ENCODE measurements at regions not wholly inside any gene's neighbourhood (a gene's known extent, or its start where the extent isn't known, plus 50 kb on each side); places are given as distances from the start of the nearest gene placed in this dataset.

GRCh38 chr22:49240472-49240871 lies 587.2 kb downstream of the BRD1 start:
- FAIRE-seq (no peak), DNase-seq (ENCODE audit: insufficient read length, low spot score) (no peak)

DNA sequence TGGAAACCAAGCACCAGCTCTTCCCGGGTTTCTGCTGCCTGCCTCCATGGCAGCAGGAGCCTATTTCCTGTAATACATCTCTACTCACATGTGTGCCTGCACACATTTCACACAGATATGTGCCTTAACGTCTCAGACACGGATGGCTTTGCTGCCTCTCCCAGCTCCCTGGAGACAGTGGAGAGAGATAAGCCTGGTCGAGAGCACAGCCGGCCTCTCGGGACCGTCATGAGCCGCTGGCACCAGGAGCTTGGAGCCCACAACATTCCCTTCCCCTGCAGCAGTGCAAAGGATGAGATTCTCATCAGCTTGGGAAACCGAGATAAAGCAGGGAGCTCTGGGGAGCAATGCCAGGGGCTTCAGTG lies 587.7 kb downstream of the BRD1 start:
- DNase-seq (ENCODE audit: insufficient read length, low spot score) (no peak), FAIRE-seq (no peak)

GRCh38 chr22:49239264-49240015 lies 588.2 kb downstream of the BRD1 start:
- no peak for FAIRE-seq
- DNase-seq (ENCODE audit: insufficient read length, low spot score) = no peak

- DNase-seq (ENCODE audit: insufficient read length, low spot score) = no peak
- FAIRE-seq = no peak
These were observed 589.2 kb downstream of the BRD1 start for GRCh38 chr22:49238181-49239141.

DNA sequence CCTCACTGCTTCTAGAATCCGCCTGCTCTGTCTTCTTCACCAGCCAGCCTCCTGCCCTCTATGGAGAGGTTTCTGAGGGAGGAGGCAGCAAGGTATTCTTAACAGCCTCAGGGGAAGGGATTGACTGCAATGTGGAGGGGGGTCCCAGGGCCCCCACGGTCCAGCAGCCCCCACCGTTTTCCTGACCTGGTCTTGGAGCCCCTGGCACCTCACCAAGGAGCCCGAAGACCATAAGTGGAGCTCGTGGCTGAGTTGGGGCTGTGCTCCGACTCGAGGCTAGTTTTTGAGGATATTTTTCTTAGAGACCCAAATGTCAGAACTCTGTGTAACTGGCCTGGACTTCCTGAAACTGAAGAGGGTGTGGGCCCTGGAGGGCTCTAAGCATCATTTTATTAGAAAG lies 590.0 kb downstream of the BRD1 start:
- no peak for DNase-seq (ENCODE audit: insufficient read length, low spot score)
- FAIRE-seq = no peak

- FAIRE-seq (no peak), DNase-seq (ENCODE audit: insufficient read length, low spot score) (no peak)
These were observed 590.4 kb downstream of the BRD1 start for GRCh38 chr22:49237279-49237678.

DNA sequence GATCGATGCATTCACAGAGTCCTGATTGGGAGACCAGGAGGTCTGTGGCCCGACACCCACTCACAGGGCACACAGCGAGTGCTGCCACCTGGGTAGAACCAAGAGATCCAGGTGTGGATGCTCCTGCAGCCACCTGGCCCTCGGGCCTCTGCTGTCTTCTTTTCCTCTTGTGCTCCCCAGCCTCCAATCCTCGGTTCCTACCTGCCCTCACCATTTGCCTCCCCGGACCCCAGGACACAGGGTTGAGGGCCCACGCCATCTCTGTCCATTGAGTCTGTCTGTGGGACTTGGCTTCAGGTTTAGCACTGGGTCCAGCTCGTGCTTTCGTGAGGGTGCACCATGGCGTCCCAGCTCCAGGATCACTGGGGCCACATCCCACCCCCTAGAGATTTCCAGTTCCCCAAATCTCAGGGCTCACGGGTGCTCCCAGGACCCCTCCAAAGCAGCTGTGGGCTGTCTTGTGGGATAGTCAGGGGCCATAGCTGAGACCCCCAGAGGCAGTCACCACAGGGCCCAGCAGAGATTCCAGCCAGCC lies 591.1 kb downstream of the BRD1 start:
- no peak for FAIRE-seq

DNA sequence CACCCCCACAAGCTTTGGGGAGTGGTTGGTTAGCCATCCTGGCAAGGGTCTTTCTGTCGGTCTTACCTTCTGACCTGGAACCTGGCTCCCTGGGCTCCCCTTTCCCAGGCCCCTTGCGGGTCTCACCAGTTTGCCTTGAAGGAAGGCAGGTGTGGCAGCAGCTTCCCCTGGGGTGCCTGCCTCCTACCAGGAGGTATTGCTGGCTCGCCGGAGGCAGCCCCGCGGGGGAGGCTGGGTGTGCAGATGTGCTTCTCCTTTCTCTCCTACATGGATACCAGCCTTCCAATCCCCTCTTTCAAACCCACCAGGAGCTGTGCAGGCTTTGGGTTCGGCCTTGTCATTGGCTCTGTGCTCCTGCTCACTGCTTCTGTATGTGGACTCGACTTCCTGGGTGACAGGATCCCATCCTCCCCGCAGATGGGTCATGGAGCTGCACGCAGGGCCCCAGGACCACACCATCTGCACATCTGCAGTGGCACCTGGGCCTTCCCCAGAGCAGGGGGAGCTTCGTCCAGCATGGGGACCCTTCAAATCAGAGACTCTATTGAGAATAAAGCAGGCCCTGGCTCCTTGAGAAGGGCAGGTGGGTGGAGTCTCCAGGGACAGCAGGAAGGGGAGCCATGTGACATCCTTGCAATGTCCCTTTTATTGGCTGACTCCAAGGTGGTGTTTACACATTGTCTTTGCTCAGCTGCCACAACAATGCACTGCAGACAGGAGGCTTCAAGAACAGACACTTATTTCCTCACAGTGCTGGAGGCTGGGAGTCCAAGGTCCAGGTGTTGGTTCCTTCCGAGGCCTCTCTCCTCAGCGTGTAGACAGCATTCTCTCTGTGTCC lies 592.0 kb downstream of the BRD1 start:
- no peak for DNase-seq (ENCODE audit: insufficient read length, low spot score)
- FAIRE-seq = no peak

More for the DNA sequence above, 591.1 kb downstream of the BRD1 start:
- DNase-seq (ENCODE audit: insufficient read length, low spot score) = no peak

DNA sequence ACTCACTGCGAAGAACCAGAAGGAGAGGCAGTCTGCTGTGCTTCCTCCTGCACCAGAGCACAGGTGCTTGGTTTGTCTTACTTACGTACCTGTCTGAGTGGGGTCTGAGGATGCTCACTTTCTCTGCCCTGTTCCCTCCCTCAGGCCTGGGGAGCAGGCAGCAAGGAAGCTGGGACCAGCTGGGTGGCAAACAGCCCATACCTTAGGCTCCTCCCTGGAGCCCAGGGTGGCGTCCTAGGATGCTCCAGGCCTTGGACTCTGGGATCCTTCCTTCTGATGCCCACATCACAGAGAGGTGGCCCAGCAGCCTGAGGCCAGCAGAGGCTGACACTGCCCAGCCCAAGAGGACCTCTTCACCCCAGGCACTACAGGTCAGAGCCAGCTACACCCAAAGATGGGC lies 593.2 kb downstream of the BRD1 start:
- no peak for DNase-seq (ENCODE audit: insufficient read length, low spot score)
- no peak for FAIRE-seq

- FAIRE-seq = no peak
- no peak for DNase-seq (ENCODE audit: insufficient read length, low spot score)
These were observed 594.1 kb downstream of the BRD1 start for GRCh38 chr22:49233507-49234100.

DNA sequence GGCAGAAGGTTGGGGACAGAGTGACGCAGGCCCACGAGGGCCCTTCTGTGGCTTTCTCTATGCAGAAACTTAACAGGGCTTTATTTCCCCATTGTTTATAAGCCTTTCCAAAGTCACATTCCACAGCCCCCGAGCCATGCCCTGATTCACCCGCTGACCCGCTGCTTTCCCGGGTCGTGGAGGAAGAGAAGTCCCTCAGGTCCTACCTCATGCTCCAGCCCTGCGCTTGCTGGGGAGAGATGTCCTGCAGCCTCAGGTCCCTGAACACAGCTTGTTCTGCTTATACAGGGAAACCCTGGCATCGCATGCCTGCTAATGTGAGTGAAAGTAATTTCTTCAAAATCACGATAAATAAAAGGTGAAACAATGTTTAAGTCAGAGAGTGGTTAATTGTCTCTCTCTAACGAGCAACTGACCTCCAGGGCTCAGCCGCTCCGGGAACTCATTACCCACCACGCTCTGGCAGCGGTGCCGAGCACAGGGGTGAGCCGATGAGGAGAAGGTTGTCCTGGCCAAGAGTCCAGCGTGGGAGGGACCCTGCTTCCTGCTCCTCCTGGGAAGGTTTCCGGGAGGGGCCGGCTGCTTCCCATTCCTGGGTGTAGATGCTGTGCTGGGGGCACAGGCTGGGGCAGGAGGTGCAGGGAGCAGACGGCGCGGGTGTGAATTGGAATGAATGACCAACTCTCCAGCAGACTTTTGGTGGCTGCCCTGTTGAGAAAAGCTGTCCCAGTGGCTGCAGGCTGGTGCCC lies 595.2 kb downstream of the BRD1 start:
- FAIRE-seq (no peak), DNase-seq (ENCODE audit: insufficient read length, low spot score) (no peak)

DNA sequence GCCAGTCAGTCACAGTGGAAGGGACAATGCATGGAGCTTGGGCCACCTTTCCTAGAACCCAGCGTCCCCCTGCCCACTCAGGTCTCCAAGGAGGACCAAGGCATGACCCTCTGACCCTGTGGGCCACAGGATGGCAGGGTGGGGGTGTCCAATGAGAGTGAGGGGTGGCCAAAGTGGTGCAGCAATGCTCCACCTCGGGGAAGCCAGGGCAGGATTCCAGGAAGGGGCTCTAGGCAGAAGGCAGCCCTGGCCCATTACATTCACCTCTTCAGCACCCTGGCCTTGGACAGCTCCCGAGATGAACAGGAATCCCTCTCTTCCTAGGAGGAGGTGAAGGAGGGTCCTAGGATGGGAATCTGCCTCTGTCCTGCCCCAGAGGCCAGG lies 597.5 kb downstream of the BRD1 start:
- no peak for FAIRE-seq
- DNase-seq (ENCODE audit: insufficient read length, low spot score) = no peak

DNA sequence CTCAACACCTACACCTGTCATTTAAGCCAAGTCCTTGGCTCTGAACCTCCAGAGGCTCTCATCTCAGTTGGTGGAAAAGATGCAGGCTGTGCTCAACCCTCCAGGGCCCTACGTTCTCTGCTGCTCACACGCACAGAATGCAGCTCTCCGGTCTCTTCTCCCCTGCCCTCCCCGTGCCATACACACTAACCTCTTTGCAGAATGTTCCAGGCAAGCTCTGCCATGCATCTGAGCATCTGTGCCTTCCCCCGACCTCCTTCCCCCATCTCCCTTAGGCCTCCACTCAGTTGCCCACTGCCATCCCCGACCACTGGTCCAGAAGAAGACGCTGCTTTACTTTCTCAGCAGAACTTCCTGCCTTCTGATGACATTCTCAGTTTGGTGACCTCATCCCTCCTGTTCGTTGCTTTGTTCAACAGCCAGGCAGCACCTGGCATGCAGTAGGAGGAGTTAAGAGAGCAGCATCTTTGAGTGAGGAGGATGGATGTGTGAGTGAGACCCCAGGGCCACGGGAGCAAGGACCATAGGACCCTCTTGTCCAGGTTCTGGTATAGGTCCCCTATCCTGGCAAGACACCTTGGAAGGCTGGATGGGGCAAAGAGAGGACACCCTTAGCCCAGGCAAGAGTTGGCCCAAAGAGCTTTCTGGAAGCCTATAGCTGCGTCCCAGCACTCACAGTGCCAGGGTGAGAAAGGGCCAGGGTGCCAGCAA lies 598.0 kb downstream of the BRD1 start:
- FAIRE-seq (no peak), DNase-seq (ENCODE audit: insufficient read length, low spot score) (no peak)

GRCh38 chr22:49228431-49229037 lies 599.1 kb downstream of the BRD1 start:
- FAIRE-seq = no peak
- DNase-seq (ENCODE audit: insufficient read length, low spot score) = no peak

- FAIRE-seq = no peak
- DNase-seq (ENCODE audit: insufficient read length, low spot score) = no peak
These were observed 600.0 kb downstream of the BRD1 start for GRCh38 chr22:49227670-49228069.

DNA sequence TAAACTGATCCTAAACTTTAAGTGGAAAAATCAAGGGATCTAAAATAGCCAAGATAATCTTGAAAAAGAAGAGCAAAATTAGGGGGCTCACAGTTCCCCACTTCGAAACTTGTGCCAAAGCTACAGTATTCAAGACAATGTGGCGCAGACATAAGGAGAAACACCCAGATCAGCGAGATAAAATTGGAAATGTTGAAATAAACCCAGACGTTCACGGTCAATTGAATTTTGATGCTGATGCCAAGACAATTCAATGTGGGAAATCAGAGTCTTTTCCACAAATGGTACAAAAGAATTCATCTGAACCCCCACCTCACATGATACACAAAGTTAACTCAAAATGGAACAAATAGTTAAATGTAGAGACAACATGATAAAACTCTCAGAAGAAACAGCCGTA lies 601.6 kb downstream of the BRD1 start:
- no peak for FAIRE-seq
- DNase-seq (ENCODE audit: insufficient read length, low spot score) = no peak

DNA sequence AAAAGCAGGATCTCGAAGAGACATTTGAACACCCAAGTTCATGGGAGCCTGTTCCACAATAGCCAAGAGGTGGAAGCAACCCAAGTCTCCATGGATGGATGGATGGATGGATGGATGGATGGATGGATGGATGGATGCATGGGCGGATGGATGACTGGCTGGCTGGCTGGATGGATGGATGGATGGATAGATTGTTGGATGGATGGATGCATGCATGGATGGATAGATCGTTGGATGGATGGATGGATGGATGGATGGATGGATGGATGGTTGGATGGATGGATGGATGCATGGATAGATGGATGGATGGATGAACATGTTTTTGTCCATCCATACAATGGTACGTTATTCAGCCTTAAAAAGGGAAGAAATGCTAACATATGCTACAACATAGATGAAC lies 603.4 kb downstream of the BRD1 start:
- DNase-seq (ENCODE audit: insufficient read length, low spot score) (no peak), FAIRE-seq (no peak)

- FAIRE-seq = no peak
- DNase-seq (ENCODE audit: insufficient read length, low spot score) = no peak
These were observed 609.5 kb downstream of the BRD1 start for GRCh38 chr22:49218142-49218541.

GRCh38 chr22:49216579-49216978 lies 611.1 kb downstream of the BRD1 start:
- FAIRE-seq (no peak), DNase-seq (ENCODE audit: insufficient read length, low spot score) (no peak)

Data from HTR-8/SVneo (cell line).